SJCRH30 (cell line): ENCODE measurements at regions not wholly inside any gene's neighbourhood (a gene's known extent, or its start where the extent isn't known, plus 50 kb on each side); places are given as distances from the start of the nearest gene placed in this dataset.
A peak's percentile ranks its signal among the peaks of the same experiment; 100 is the strongest.

Source experiments
- DNase-seq, 2 experiments: peaks; one replicate each; pipeline ENCODE4 v3.0.0-alpha.2; 2015 to 2020
- H3K27ac ChIP-seq: fragments of 250-450 bp; sonication (Bioruptor Pico); 2 replicates; pipeline ENCODE4 v1.5.1; 2020; ENCODE audit warnings: mild to moderate bottlenecking, moderate library complexity
- H3K27me3 ChIP-seq: fragments of 250-450 bp; sonication (Bioruptor Pico); 2 replicates; pipeline ENCODE4 v1.5.1; 2020; ENCODE audit warnings: mild to moderate bottlenecking, moderate library complexity
- H3K36me3 ChIP-seq: fragments of 250-450 bp; sonication (Bioruptor Pico); 2 replicates; pipeline ENCODE4 v1.5.1; 2020; ENCODE audit warnings: mild to moderate bottlenecking, moderate library complexity
- H3K4me1 ChIP-seq: fragments of 250-450 bp; sonication (Bioruptor Pico); 2 replicates; pipeline ENCODE4 v1.5.1; 2020; ENCODE audit warnings: mild to moderate bottlenecking, moderate library complexity
- H3K4me3 ChIP-seq: fragments of 250-450 bp; sonication (Bioruptor Pico); 2 replicates; pipeline ENCODE4 v1.5.1; 2020; ENCODE audit warnings: mild to moderate bottlenecking, moderate library complexity
- H3K9me3 ChIP-seq: fragments of 250-450 bp; sonication (Bioruptor Pico); replicated peaks from 2 replicates; pipeline ENCODE4 v1.5.1; 2020; ENCODE audit warnings: mild to moderate bottlenecking, moderate library complexity

GRCh38 chr12:115752156-115752555 is 525.3 kb downstream of the MED13L start:
- Histone ChIP-seq H3K36me3 (no peaks in the 10 kb centered on the region), H3K27me3 (peaks cover 10% of the 10 kb centered on the region), H3K9me3 (no peaks in the 10 kb centered on the region), H3K27ac (no peak overlapping the region), H3K4me3 (no peak overlapping the region), H3K4me1 (no peaks in the 10 kb centered on the region)
- peak in 1 of 2 experiments; percentile 2 for DNase-seq

- no peaks in the 10 kb centered on the region for H3K9me3 ChIP-seq
- no peaks in the 10 kb centered on the region for H3K4me1 ChIP-seq
- no peaks in the 10 kb centered on the region for H3K36me3 ChIP-seq
- 0 out of 2 replicates have a peak, but pooled peaks cover 6% of the 10 kb centered on the region for H3K27me3 ChIP-seq
- no peak overlapping the region for H3K27ac ChIP-seq
- no peak overlapping the region for H3K4me3 ChIP-seq
- DNase-seq: no peak
Measured at GRCh38 chr12:115750340-115750739, 527.2 kb downstream of the MED13L start.

DNA sequence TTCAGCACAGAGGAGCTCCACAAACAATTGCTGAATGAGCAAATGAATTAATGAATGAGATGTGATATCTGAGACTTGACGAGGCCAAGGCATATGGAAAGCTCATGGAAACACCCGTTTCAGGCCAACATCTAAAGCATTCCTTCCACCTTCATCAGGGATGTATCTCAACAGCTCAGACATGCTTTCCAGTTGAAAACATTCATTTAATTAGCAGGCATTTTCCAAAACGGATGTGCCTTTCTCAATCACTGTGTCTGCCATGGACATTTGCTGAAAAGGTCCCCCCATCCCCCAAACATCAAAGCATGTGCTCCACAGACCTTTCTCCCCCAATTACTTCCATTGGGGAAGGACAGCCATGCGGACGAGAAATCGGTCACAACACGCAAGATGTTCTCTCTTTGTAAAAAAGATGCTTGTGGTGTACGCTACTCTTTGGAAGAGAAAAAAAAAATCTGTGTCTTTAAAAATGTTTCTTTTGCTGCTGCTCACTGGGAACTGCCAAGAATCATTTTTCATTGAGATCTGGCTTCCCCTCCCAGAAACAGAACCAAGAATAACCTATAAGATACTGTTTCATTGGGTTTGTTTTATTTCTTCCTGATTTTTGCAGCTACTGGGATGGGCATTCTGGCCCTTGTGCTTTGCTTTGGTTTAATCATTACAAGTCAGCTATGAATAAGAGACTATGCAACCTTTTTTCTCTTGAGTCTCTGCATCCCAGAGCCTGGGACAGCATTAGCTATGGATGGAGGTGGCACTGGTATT is 528.2 kb downstream of the MED13L start:
- DNase-seq: no peak
- H3K27ac ChIP-seq: no peak overlapping the region
- H3K4me1 ChIP-seq: no peaks in the 10 kb centered on the region
- no peaks in the 10 kb centered on the region for H3K36me3 ChIP-seq
- H3K9me3 ChIP-seq: no peaks in the 10 kb centered on the region
- H3K4me3 ChIP-seq: no peak overlapping the region
- 0 out of 2 replicates have a peak, but pooled peaks cover 6% of the 10 kb centered on the region for H3K27me3 ChIP-seq

DNA sequence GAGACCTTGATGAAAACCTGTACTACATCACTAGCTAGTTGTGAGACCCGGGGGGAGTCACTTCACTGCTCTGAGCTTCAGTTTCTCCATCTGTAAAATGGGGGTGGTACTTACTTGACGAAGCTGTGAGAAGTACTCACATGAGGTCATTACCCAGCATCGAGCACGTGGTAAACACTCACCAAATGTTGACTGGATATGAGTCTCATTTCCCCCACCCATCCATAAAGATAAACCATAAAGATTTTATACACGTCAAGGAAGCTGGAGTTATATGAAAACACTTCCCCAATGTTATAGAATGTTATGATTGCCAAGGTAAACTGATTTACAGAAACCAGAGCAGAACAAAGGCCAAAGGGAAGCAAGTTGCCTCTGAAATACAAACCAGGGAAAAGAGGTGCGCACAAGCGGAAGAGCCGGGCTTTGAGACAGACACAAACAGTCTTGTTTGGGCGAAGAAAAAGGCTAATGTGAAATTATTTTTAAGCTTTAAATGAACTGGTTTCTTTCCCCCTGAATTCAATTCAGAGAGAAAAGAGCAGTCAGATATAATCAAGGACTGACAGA is 536.8 kb downstream of the MED13L start:
- no peaks in the 10 kb centered on the region for H3K36me3 ChIP-seq
- no peaks in the 10 kb centered on the region for H3K4me1 ChIP-seq
- no peak overlapping the region for H3K27ac ChIP-seq
- H3K27me3 ChIP-seq: no peaks in the 10 kb centered on the region
- H3K9me3 ChIP-seq: no peaks in the 10 kb centered on the region
- DNase-seq: no peak
- H3K4me3 ChIP-seq: no peak overlapping the region

DNA sequence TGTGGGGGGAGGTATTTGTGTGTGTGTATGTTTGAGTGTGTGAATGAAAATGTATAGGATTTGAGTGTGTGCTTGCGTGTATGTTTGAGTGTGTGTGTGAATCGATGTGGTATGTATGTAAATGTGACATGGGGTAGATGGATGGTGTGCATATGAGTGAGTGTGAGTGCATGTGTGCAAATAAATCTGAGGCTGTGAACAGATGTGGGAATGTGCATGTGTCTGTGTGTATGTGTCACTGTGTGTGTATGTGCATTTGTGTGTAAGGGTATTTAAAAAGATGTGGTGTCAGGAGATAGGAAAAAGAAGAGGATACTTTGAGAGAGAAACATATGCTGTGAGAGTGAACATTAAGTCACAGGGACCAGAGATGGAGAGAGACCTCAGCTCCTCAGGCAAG is 539.6 kb downstream of the MED13L start:
- Histone ChIP-seq H3K27me3 (no peaks in the 10 kb centered on the region), H3K4me3 (no peak overlapping the region)

DNA sequence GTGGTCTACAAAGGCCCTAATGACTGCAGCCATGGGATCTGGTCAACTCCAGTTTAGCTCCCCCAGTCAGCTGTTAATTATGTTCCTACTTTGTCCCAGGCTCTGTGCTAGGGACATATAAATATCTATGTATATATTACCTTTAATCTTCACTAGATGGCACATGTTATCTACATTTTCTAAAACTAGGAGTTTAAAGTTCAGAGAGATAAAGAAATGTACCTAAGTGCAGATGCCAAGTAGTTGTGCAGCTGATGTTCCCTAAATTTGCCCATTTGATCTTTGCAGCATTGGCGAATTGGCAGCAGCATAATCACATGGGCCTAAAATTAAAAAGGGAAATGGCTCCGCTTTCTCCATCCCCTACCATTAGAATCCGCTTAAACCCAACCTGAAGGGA is 541.1 kb downstream of the MED13L start:
- no peak overlapping the region for H3K27ac ChIP-seq
- H3K36me3 ChIP-seq: no peaks in the 10 kb centered on the region
- no peaks in the 10 kb centered on the region for H3K9me3 ChIP-seq
- no peaks in the 10 kb centered on the region for H3K4me1 ChIP-seq
- H3K4me3 ChIP-seq: no peak overlapping the region
- no peak for DNase-seq
- H3K27me3 ChIP-seq: no peaks in the 10 kb centered on the region

More for the DNA sequence above, 539.6 kb downstream of the MED13L start:
- no peak for DNase-seq
- Histone ChIP-seq H3K4me1 (no peaks in the 10 kb centered on the region), H3K27ac (no peak overlapping the region), H3K9me3 (no peaks in the 10 kb centered on the region), H3K36me3 (no peaks in the 10 kb centered on the region)

DNA sequence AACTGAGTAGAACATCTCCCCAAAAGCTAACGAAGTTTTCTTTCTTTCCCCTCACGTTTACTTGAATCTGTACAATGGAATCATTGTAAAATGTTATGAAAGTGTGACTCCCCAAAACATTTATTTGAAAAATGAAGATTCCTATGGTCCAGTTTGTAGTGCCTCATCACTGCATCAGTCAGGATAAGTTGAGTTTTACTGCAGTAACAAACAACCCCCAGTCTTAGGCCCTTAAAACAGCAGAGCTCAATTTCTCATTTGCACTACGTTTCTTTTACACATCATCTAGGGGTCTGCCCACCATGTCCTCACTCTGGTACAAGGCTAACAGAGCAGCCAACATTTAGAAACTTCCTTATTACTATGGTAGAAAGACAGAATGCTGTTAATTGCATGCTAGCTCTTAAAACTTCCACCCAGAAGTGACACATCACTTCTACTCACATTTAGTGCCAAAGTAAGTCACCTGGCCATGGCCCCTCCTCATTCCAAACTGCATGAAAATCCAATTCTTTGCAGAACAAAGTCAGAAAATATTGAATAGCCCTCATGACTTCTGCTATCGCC is 546.4 kb downstream of the MED13L start:
- H3K27ac ChIP-seq: no peak overlapping the region
- no peaks in the 10 kb centered on the region for H3K9me3 ChIP-seq
- no peaks in the 10 kb centered on the region for H3K4me1 ChIP-seq
- H3K36me3 ChIP-seq: no peaks in the 10 kb centered on the region
- H3K27me3 ChIP-seq: 0 out of 2 replicates have a peak, but pooled peaks cover 3% of the 10 kb centered on the region
- H3K4me3 ChIP-seq: no peak overlapping the region
- DNase-seq: no peak

DNA sequence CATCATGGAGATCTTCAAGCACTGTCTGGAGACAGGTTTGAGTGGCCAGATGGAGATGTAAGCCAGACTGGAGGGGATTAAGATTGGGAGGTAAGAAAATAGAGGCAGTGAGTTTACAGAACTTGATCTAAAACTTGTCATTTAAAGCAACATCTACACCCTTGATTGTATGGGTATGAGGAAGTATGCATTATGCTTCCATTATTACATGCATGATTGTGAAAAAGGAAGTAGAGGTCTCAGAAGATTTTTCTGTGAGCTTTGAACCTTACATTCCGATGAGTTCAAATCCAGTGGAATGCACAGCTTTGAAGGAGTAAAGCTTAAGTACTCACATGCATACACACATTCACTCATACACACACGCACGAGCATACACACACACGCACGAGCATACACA is 550.8 kb downstream of the MED13L start:
- H3K27me3 ChIP-seq: 0 out of 2 replicates have a peak, but pooled peaks cover 3% of the 10 kb centered on the region
- no peaks in the 10 kb centered on the region for H3K4me1 ChIP-seq
- no peak overlapping the region for H3K4me3 ChIP-seq
- no peak for DNase-seq
- no peaks in the 10 kb centered on the region for H3K36me3 ChIP-seq
- no peak overlapping the region for H3K27ac ChIP-seq
- no peaks in the 10 kb centered on the region for H3K9me3 ChIP-seq

GRCh38 chr12:115722181-115722580 is 555.3 kb downstream of the MED13L start:
- 0 out of 2 replicates have a peak, but pooled peaks cover 3% of the 10 kb centered on the region for H3K27me3 ChIP-seq
- no peak overlapping the region for H3K4me3 ChIP-seq
- no peak overlapping the region for H3K27ac ChIP-seq
- no peaks in the 10 kb centered on the region for H3K9me3 ChIP-seq
- no peaks in the 10 kb centered on the region for H3K36me3 ChIP-seq
- no peak for DNase-seq
- no peaks in the 10 kb centered on the region for H3K4me1 ChIP-seq

DNA sequence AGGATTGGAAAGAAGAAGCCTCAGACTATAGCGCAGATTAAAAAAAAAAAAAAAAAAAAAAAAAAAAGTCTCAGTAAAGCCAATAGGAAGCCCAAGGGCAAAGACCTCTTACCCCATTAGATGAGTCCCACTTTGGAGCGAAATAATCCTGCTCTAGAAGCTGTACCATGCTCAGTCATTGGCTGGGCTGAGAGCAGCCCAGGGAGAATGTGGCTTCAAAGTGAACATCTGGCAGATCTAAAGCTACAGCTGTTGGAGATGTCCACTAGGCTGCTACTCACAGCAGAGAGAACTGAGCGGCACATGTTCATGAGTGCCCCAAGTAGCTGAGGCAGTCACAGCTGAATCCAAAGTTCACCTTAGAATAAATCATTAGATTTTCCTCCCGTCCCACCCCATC is 560.9 kb downstream of the MED13L start:
- no peak overlapping the region for H3K27ac ChIP-seq
- H3K4me1 ChIP-seq: no peaks in the 10 kb centered on the region
- DNase-seq: no peak
- H3K4me3 ChIP-seq: no peak overlapping the region
- no peaks in the 10 kb centered on the region for H3K27me3 ChIP-seq
- H3K36me3 ChIP-seq: no peaks in the 10 kb centered on the region
- H3K9me3 ChIP-seq: no peaks in the 10 kb centered on the region

- DNase-seq: no peak
- Histone ChIP-seq H3K36me3 (no peaks in the 10 kb centered on the region), H3K27me3 (no peaks in the 10 kb centered on the region)
Measured at GRCh38 chr12:115712676-115713075, 564.8 kb downstream of the MED13L start.

GRCh38 chr12:115710104-115710564 is 567.4 kb downstream of the MED13L start:
- Histone ChIP-seq H3K27me3 (no peaks in the 10 kb centered on the region), H3K4me1 (no peaks in the 10 kb centered on the region)
- DNase-seq: no peak

More at GRCh38 chr12:115712676-115713075, 564.8 kb downstream of the MED13L start:
- no peaks in the 10 kb centered on the region for H3K9me3 ChIP-seq
- no peak overlapping the region for H3K4me3 ChIP-seq
- no peak overlapping the region for H3K27ac ChIP-seq
- H3K4me1 ChIP-seq: no peaks in the 10 kb centered on the region

DNA sequence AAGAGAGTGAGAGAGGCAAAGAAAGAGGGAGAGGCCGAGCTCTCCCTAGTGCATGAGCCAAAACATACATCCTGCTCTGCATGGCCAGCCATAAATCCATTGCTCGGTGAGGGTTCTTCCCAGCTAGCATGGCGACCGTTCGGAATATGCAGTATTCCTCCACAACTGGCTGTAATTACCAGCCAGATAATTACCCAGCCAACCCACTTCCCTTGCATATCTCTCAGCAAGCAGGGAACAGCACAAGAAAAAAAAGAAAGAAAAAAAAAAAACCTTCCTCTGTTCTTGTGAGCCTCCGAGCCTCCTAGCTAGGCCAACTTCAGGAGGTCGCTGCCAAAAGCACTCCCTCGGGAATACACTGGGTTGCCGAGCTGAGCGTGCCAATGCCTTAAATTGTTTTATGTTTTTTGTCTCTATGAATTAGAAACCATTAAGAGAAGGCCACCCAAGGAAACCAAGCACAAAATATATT is 567.9 kb downstream of the MED13L start:
- Histone ChIP-seq H3K4me3 (no peak overlapping the region), H3K36me3 (no peaks in the 10 kb centered on the region), H3K27me3 (no peaks in the 10 kb centered on the region), H3K4me1 (no peaks in the 10 kb centered on the region), H3K27ac (no peak overlapping the region), H3K9me3 (no peaks in the 10 kb centered on the region)
- peak in 1 of 2 experiments; percentile 3 for DNase-seq

More at GRCh38 chr12:115710104-115710564, 567.4 kb downstream of the MED13L start:
- Histone ChIP-seq H3K27ac (no peak overlapping the region), H3K4me3 (no peak overlapping the region), H3K36me3 (no peaks in the 10 kb centered on the region), H3K9me3 (no peaks in the 10 kb centered on the region)

- no peak for DNase-seq
- H3K27ac ChIP-seq: no peak overlapping the region
- H3K4me3 ChIP-seq: no peak overlapping the region
- H3K4me1 ChIP-seq: no peaks in the 10 kb centered on the region
- H3K9me3 ChIP-seq: no peaks in the 10 kb centered on the region
- H3K27me3 ChIP-seq: no peaks in the 10 kb centered on the region
- no peaks in the 10 kb centered on the region for H3K36me3 ChIP-seq
Measured at GRCh38 chr12:115708801-115709200, 568.7 kb downstream of the MED13L start.

DNA sequence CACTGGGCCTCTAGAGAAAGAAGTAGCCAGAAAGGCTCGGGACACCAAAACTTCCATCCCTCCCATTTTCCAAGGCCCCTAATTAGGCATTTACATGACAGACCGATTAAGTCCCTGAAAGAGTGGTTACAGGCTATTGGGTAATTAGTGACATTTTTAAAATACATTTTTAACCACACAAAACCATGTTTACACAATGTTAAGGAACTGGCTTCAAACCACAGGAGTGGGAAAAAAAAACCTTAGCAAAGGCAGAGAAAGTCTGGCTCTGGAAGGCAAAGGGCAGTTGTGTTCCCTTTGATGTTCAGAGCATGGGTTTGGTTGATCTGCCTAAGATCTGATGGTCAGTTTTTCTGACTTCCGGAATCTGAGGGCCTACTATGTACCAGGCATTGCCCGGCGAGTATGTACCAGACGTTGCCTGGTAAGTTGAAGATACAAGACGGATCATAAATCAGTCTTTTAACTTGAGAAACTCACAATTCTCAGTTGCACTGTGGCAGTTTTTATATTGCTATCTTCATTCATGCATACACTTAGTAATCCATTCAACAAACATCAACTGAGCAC is 576.5 kb downstream of the MED13L start:
- Histone ChIP-seq H3K36me3 (no peaks in the 10 kb centered on the region), H3K9me3 (no peaks in the 10 kb centered on the region), H3K4me3 (no peak overlapping the region), H3K27me3 (no peaks in the 10 kb centered on the region), H3K27ac (no peak overlapping the region), H3K4me1 (no peaks in the 10 kb centered on the region)
- DNase-seq: no peak
